Adipocyte (in vitro differentiated cells): ENCODE measurements at regions not wholly inside any gene's neighbourhood (a gene's known extent, or its start where the extent isn't known, plus 50 kb on each side); places are given as distances from the start of the nearest gene placed in this dataset.

Experiments
- DNase-seq: peaks from one replicate; pipeline ENCODE4 v3.0.0-alpha.2; 2015; ENCODE audit warnings: low read depth
- H3K27me3 ChIP-seq: replicated peaks from 2 replicates; pipeline ENCODE4 v1.7.0; 2013; ENCODE audit warnings: mild to moderate bottlenecking, low read length, moderate library complexity; ENCODE audit not compliant: control insufficient read depth, insufficient read depth
- H3K36me3 ChIP-seq: 2 replicates; pipeline ENCODE4 v1.7.0; 2013; ENCODE audit warnings: low read length, mild to moderate bottlenecking, moderate library complexity; ENCODE audit not compliant: control insufficient read depth, insufficient read depth, severe bottlenecking
- H3K4me1 ChIP-seq: 2 replicates; pipeline ENCODE4 v1.7.0; 2013; ENCODE audit warnings: mild to moderate bottlenecking, low read length, moderate library complexity; ENCODE audit not compliant: control insufficient read depth, insufficient read depth
- H3K4me3 ChIP-seq: 2 replicates; pipeline ENCODE4 v1.7.0; 2013; ENCODE audit warnings: mild to moderate bottlenecking, low read length, moderate library complexity
- H3K9ac ChIP-seq: 2 replicates; pipeline ENCODE4 v1.7.0; 2013; ENCODE audit warnings: mild to moderate bottlenecking, low read length, moderate library complexity
- H3K9me3 ChIP-seq: 2 replicates; pipeline ENCODE4 v1.7.0; 2013; ENCODE audit warnings: mild to moderate bottlenecking, low read length, moderate library complexity; ENCODE audit not compliant: control insufficient read depth

- DNase-seq: no peak
Observed at GRCh38 chr2:212864186-212864585, 287.2 kb downstream of the IKZF2 start.

GRCh38 chr2:212863185-212863588, 288.2 kb downstream of the IKZF2 start:
- no peaks in the 10 kb centered on the region for H3K27me3 ChIP-seq
- H3K4me3 ChIP-seq: peak overlapping the region; percentile 18
- no peaks in the 10 kb centered on the region for H3K36me3 ChIP-seq
- no peaks in the 10 kb centered on the region for H3K4me1 ChIP-seq
- peaks cover 41% of the 10 kb centered on the region for H3K9me3 ChIP-seq
- no peak overlapping the region for H3K9ac ChIP-seq
- no peak for DNase-seq

More at GRCh38 chr2:212864186-212864585, 287.2 kb downstream of the IKZF2 start:
- Histone ChIP-seq H3K9me3 (peaks cover 41% of the 10 kb centered on the region), H3K36me3 (no peaks in the 10 kb centered on the region), H3K9ac (no peak overlapping the region), H3K4me1 (no peaks in the 10 kb centered on the region), H3K27me3 (no peaks in the 10 kb centered on the region), H3K4me3 (no peak overlapping the region)

GRCh38 chr2:212858496-212858895, 292.9 kb downstream of the IKZF2 start:
- no peak for DNase-seq
- Histone ChIP-seq H3K9ac (no peak overlapping the region), H3K4me3 (no peak overlapping the region), H3K36me3 (no peaks in the 10 kb centered on the region), H3K9me3 (peaks cover 21% of the 10 kb centered on the region), H3K4me1 (no peaks in the 10 kb centered on the region), H3K27me3 (no peaks in the 10 kb centered on the region)

GRCh38 chr2:212854771-212855170, 296.6 kb downstream of the IKZF2 start:
- Histone ChIP-seq H3K27me3 (no peaks in the 10 kb centered on the region), H3K4me3 (no peak overlapping the region), H3K4me1 (no peaks in the 10 kb centered on the region), H3K36me3 (no peaks in the 10 kb centered on the region), H3K9me3 (no peaks in the 10 kb centered on the region), H3K9ac (no peak overlapping the region)
- DNase-seq: no peak

GRCh38 chr2:212854116-212854515, 297.3 kb downstream of the IKZF2 start:
- H3K36me3 ChIP-seq: no peaks in the 10 kb centered on the region
- DNase-seq: no peak
- H3K4me1 ChIP-seq: no peaks in the 10 kb centered on the region
- H3K27me3 ChIP-seq: no peaks in the 10 kb centered on the region
- H3K9me3 ChIP-seq: no peaks in the 10 kb centered on the region
- H3K4me3 ChIP-seq: no peak overlapping the region
- no peak overlapping the region for H3K9ac ChIP-seq

- Histone ChIP-seq H3K4me3 (no peak overlapping the region), H3K36me3 (no peaks in the 10 kb centered on the region), H3K9ac (no peak overlapping the region), H3K27me3 (no peaks in the 10 kb centered on the region), H3K4me1 (peaks cover 20% of the 10 kb centered on the region), H3K9me3 (no peaks in the 10 kb centered on the region)
- DNase-seq: no peak
Observed at GRCh38 chr2:212845941-212846340, 305.5 kb downstream of the IKZF2 start.

GRCh38 chr2:212843409-212844199, 305.0 kb upstream of the ERBB4 start:
- peaks cover 20% of the 10 kb centered on the region for H3K4me1 ChIP-seq
- H3K27me3 ChIP-seq: no peaks in the 10 kb centered on the region
- no peaks in the 10 kb centered on the region for H3K36me3 ChIP-seq
- peak; percentile 76 for DNase-seq
- no peak overlapping the region for H3K9ac ChIP-seq
- no peaks in the 10 kb centered on the region for H3K9me3 ChIP-seq
- H3K4me3 ChIP-seq: no peak overlapping the region

- peak; percentile 81 for DNase-seq
- Histone ChIP-seq H3K4me3 (no peak overlapping the region), H3K9me3 (no peaks in the 10 kb centered on the region), H3K36me3 (no peaks in the 10 kb centered on the region), H3K27me3 (no peaks in the 10 kb centered on the region), H3K9ac (no peak overlapping the region), H3K4me1 (peaks cover 20% of the 10 kb centered on the region)
Observed at GRCh38 chr2:212842544-212843185, 304.1 kb upstream of the ERBB4 start.

GRCh38 chr2:212841460-212841859, 302.9 kb upstream of the ERBB4 start:
- Histone ChIP-seq H3K4me3 (no peak overlapping the region), H3K4me1 (peaks cover 20% of the 10 kb centered on the region), H3K9ac (no peak overlapping the region), H3K36me3 (no peaks in the 10 kb centered on the region), H3K9me3 (no peaks in the 10 kb centered on the region), H3K27me3 (no peaks in the 10 kb centered on the region)
- DNase-seq: no peak

GRCh38 chr2:212832211-212833195, 293.9 kb upstream of the ERBB4 start:
- no peak for DNase-seq
- Histone ChIP-seq H3K36me3 (no peaks in the 10 kb centered on the region), H3K9me3 (no peaks in the 10 kb centered on the region), H3K4me1 (no peaks in the 10 kb centered on the region), H3K4me3 (no peak overlapping the region), H3K27me3 (no peaks in the 10 kb centered on the region), H3K9ac (no peak overlapping the region)

GRCh38 chr2:212831671-212832199, 293.1 kb upstream of the ERBB4 start:
- no peak for DNase-seq
- H3K9ac ChIP-seq: no peak overlapping the region
- no peak overlapping the region for H3K4me3 ChIP-seq
- H3K36me3 ChIP-seq: no peaks in the 10 kb centered on the region
- H3K9me3 ChIP-seq: no peaks in the 10 kb centered on the region
- no peaks in the 10 kb centered on the region for H3K4me1 ChIP-seq
- H3K27me3 ChIP-seq: no peaks in the 10 kb centered on the region
